HCT116 (cell line): ENCODE measurements at regions not wholly inside any gene's neighbourhood (a gene's known extent, or its start where the extent isn't known, plus 50 kb on each side); places are given as distances from the start of the nearest gene placed in this dataset.

Source experiments
- ATAC-seq: fragments of 200-7000 bp; cut with Tn5 transposase; 2 replicates; pipeline ENCODE4 v1.9.1; 2020; ENCODE audit warnings: mild to moderate bottlenecking, moderate library complexity
- BruUV-seq: library from RNA; stranded (reverse); fragments of 400-500 nt; replicated peaks from 2 replicates; lab custom pipeline; 2021; lab: Mats Ljungman, UMichigan
- CTCF ChIA-PET: fragments of 300-600 bp; sonication (Branson Sonifier 250); formaldehyde crosslinking; loops from one replicate; lab custom pipeline; 2021; ENCODE audit warnings: antibody characterized with exemption; lab: Charles Lee
- POLR2A ChIA-PET: fragments of 300-600, 350-600 bp; sonication (Branson Sonifier 250); formaldehyde crosslinking; loops from one replicate; lab custom pipeline; 2021; ENCODE audit warnings: antibody characterized with exemption; lab: Charles Lee
- RAD21 ChIA-PET, 2 experiments: fragments of 300-600 bp; sonication (Branson Sonifier 250); formaldehyde crosslinking; loops; one replicate each; lab custom pipeline; 2023; ENCODE audit warnings: low total read pairs in 2 of 2; ENCODE audit not compliant: uncharacterized antibody in 2 of 2, unreplicated experiment in 2 of 2, low non-redundant PET in 1 of 2; lab: Charles Lee
- DNase-seq: peaks from one replicate; pipeline ENCODE4 v3.0.0-alpha.2; 2010; ENCODE audit warnings: low read depth, low spot score
- H2AFZ ChIP-seq: fragments of 200-600 bp; shearing (Covaris generic), sonication (generic); 2 replicates; pipeline ENCODE4 v1.6.1; 2017; ENCODE audit warnings: low read depth, mixed run types, mixed read lengths, antibody characterized with exemption, low read length; ENCODE audit not compliant: poor library complexity, severe bottlenecking
- H3K27ac ChIP-seq: 2 replicates; pipeline ENCODE4 v1.5.1; 2012; ENCODE audit warnings: low read depth, low read length
- H3K27me3 ChIP-seq: fragments of 200-600 bp; sonication (generic); 2 replicates; pipeline ENCODE4 v1.6.1; 2016; ENCODE audit warnings: mixed run types, low read length, mixed read lengths; ENCODE audit not compliant: insufficient read depth
- H3K36me3 ChIP-seq, 2 experiments: fragments of 200-500 bp in 1 of 2; fragments of 200-600 bp in 1 of 2; sonication (Bioruptor generic) in 1 of 2; sonication (generic) in 1 of 2; 2 replicates each; pipeline versions ENCODE4 v1.5.1 to v1.6.1; 2014 to 2016; ENCODE audit warnings: low read length in 2 of 2, inconsistent platforms in 1 of 2, mixed read lengths in 1 of 2, mixed run types in 1 of 2; ENCODE audit not compliant: insufficient read depth in 2 of 2, control insufficient read depth in 1 of 2
- H3K4me1 ChIP-seq, 2 experiments: fragments of 200-600 bp in 1 of 2; sonication (generic) in 1 of 2; 2 replicates each; pipeline versions ENCODE4 v1.5.1 to v1.6.1; 2012 to 2017; ENCODE audit warnings: low read length in 2 of 2, inconsistent platforms in 1 of 2, mild to moderate bottlenecking in 1 of 2, mixed read lengths in 1 of 2, mixed run types in 1 of 2, moderate library complexity in 1 of 2; ENCODE audit not compliant: insufficient read depth in 2 of 2, control insufficient read depth in 1 of 2
- H3K4me2 ChIP-seq: fragments of 200-600 bp; sonication (generic); 2 replicates; pipeline ENCODE4 v1.6.1; 2017; ENCODE audit warnings: mixed run types, low read length, mixed read lengths
- H3K4me3 ChIP-seq, 2 experiments: fragments of 200-600 bp in 1 of 2; sonication (generic) in 1 of 2; replicated peaks in 1 of 2; 2 replicates each; pipeline ENCODE4 v1.5.1; 2011 to 2016; ENCODE audit warnings: low read length in 2 of 2, control low read depth in 1 of 2, low read depth in 1 of 2, mild to moderate bottlenecking in 1 of 2, mixed read lengths in 1 of 2, mixed run types in 1 of 2
- H3K79me2 ChIP-seq: fragments of 200-600 bp; sonication (generic); 2 replicates; pipeline ENCODE4 v1.6.1; 2017; ENCODE audit warnings: mild to moderate bottlenecking, mixed run types, low read length, moderate library complexity, mixed read lengths; ENCODE audit not compliant: insufficient read depth
- H3K9ac ChIP-seq: fragments of 200-600 bp; sonication (generic); 2 replicates; pipeline ENCODE4 v1.6.1; 2016; ENCODE audit warnings: low read length, mixed read lengths
- H3K9me2 ChIP-seq: fragments of 200-600 bp; sonication (generic), shearing (Covaris generic); 2 replicates; pipeline ENCODE4 v1.6.1; 2017; ENCODE audit warnings: mixed run types, mild to moderate bottlenecking, moderate library complexity; ENCODE audit not compliant: insufficient read depth
- H3K9me3 ChIP-seq, 2 experiments: fragments of 200-500 bp in 1 of 2; fragments of 200-600 bp in 1 of 2; sonication (Bioruptor generic) in 1 of 2; sonication (generic) in 1 of 2; 2 replicates each; pipeline ENCODE4 v1.6.1; 2014 to 2017; ENCODE audit warnings: low read length in 2 of 2, mixed read lengths in 2 of 2, inconsistent platforms in 1 of 2, low read depth in 1 of 2, mild to moderate bottlenecking in 1 of 2, mixed run types in 1 of 2, moderate library complexity in 1 of 2; ENCODE audit not compliant: control insufficient read depth in 1 of 2, insufficient read depth in 1 of 2
- H4K20me1 ChIP-seq: fragments of 200-600 bp; sonication (generic), shearing (Covaris generic); 2 replicates; pipeline ENCODE4 v1.6.1; 2017; ENCODE audit warnings: mixed run types, mild to moderate bottlenecking, moderate library complexity; ENCODE audit not compliant: insufficient read depth
- ATF3 ChIP-seq: IDR thresholded peaks from 2 replicates; pipeline ENCODE4 v1.6.1; 2012
- CBX3 ChIP-seq: IDR thresholded peaks from 2 replicates; pipeline ENCODE4 v1.6.1; 2012; ENCODE audit warnings: low read depth
- CEBPB ChIP-seq: IDR thresholded peaks from 2 replicates; pipeline ENCODE4 v1.6.1; 2012; ENCODE audit warnings: low read depth
- EGR1 ChIP-seq: IDR thresholded peaks from 2 replicates; pipeline ENCODE4 v1.6.1; 2012; ENCODE audit warnings: low read depth
- ELF1 ChIP-seq: IDR thresholded peaks from 2 replicates; pipeline ENCODE4 v1.6.1; 2012; ENCODE audit warnings: low read depth, borderline replicate concordance
- EZH2 ChIP-seq: fragments of 200-600 bp; sonication (generic); IDR thresholded peaks from 2 replicates; pipeline ENCODE4 v1.6.1; 2017; ENCODE audit warnings: antibody characterized with exemption, mixed run types
- EZH2phosphoT487 ChIP-seq: fragments of 200-600 bp; IDR thresholded peaks from 2 replicates; pipeline ENCODE4 v1.6.1; 2018; ENCODE audit warnings: antibody characterized with exemption, borderline replicate concordance
- FOSL1 ChIP-seq: IDR thresholded peaks from 2 replicates; pipeline ENCODE4 v1.6.1; 2012; ENCODE audit warnings: low read depth
- JUND ChIP-seq: IDR thresholded peaks from 2 replicates; pipeline ENCODE4 v1.6.1; 2012
- MAX ChIP-seq: IDR thresholded peaks from 2 replicates; pipeline ENCODE4 v1.6.1; 2012
- POLR2A ChIP-seq: IDR thresholded peaks from 2 replicates; pipeline ENCODE4 v1.7.0; 2011; ENCODE audit warnings: borderline replicate concordance; ENCODE audit not compliant: insufficient read depth, insufficient read length; ENCODE audit errors: extremely low read depth
- POLR2AphosphoS5 ChIP-seq: IDR thresholded peaks from 2 replicates; pipeline ENCODE4 v1.6.1; 2011; ENCODE audit warnings: mild to moderate bottlenecking, low read depth, low read length, moderate library complexity
- RAD21 ChIP-seq: IDR thresholded peaks from 2 replicates; pipeline ENCODE4 v1.6.1; 2012; ENCODE audit warnings: low read depth, mild to moderate bottlenecking
- SP1 ChIP-seq: IDR thresholded peaks from 2 replicates; pipeline ENCODE4 v1.6.1; 2012; ENCODE audit warnings: low read depth
- TCF7L2 ChIP-seq: IDR thresholded peaks from 2 replicates; pipeline ENCODE4 v1.7.0; 2011; ENCODE audit warnings: borderline replicate concordance, inconsistent platforms; ENCODE audit not compliant: insufficient read depth, insufficient read length; ENCODE audit errors: extremely low read depth
- YY1 ChIP-seq: IDR thresholded peaks from 2 replicates; pipeline ENCODE4 v1.6.1; 2011; ENCODE audit warnings: low read length, low read depth, moderate library complexity, mild to moderate bottlenecking; ENCODE audit not compliant: insufficient replicate concordance; ENCODE audit errors: extremely low read depth
- ZNF274 ChIP-seq: fragments of 200-500 bp; sonication (Bioruptor generic); IDR thresholded peaks from 2 replicates; pipeline ENCODE4 v1.6.1; 2014; ENCODE audit warnings: mild to moderate bottlenecking, low read depth, low read length, inconsistent platforms
- intact Hi-C: fragments of 100-400 bp; cut with micrococcal nuclease; formaldehyde crosslinking; loops from 2 replicates; pipeline ENCODE4 v1.10.0; 2022
- TF ChIP-seq, protein P1 (sequence below): IDR thresholded peaks from 2 replicates; pipeline ENCODE4 v1.6.1; 2011; ENCODE audit warnings: mild to moderate bottlenecking, low read length, moderate library complexity; ENCODE audit not compliant: insufficient replicate concordance; ENCODE audit errors: extremely low read depth
- TF ChIP-seq, protein P2 (sequence below): IDR thresholded peaks from 2 replicates; pipeline ENCODE4 v1.6.1; 2012; ENCODE audit warnings: low read depth
- TF ChIP-seq, protein P3 (sequence below), 3 experiments: fragments of 200-600 bp in 1 of 3; sonication (generic) in 1 of 3; IDR thresholded peaks in 2 of 3; conservative IDR thresholded peaks in 1 of 3; 2 replicates each; pipeline ENCODE4 v1.5.1; 2012 to 2017; ENCODE audit warnings: low read depth in 2 of 3, low read length in 2 of 3, antibody characterized with exemption in 1 of 3, borderline replicate concordance in 1 of 3, control low read depth in 1 of 3, mild to moderate bottlenecking in 1 of 3, mixed read lengths in 1 of 3, mixed run types in 1 of 3, moderate library complexity in 1 of 3; ENCODE audit not compliant: insufficient read depth in 1 of 3

GRCh38 chr4:59307609-59308008 is 1892.5 kb upstream of the ADGRL3 start:
- Histone ChIP-seq H3K9me3 (peaks cover 3 to 22% of the 10 kb centered on the region in 2 experiments; a peak in 2 of 4 replicates), H3K36me3 (no peaks in the 10 kb centered on the region), H3K27me3 (no peaks in the 10 kb centered on the region), H4K20me1 (no peaks in the 10 kb centered on the region), H3K4me3 (no peak overlapping the region), H3K9ac (no peak overlapping the region), H2AFZ (no peak overlapping the region), H3K9me2 (no peaks in the 10 kb centered on the region)
- RAD21 ChIA-PET, result no interaction called here
- intact Hi-C loops, result no loop called here
- POLR2A ChIA-PET, result no interaction called here
- CTCF ChIA-PET, result no interaction called here
- DNase-seq, result no peak
- no peak for TF ChIP-seq EZH2phosphoT487
- no peak for TF ChIP-seq EZH2
- no peak for TF ChIP-seq FOSL1
- TF ChIP-seq ZNF274, result no peak
- TF ChIP-seq, protein P1, sequence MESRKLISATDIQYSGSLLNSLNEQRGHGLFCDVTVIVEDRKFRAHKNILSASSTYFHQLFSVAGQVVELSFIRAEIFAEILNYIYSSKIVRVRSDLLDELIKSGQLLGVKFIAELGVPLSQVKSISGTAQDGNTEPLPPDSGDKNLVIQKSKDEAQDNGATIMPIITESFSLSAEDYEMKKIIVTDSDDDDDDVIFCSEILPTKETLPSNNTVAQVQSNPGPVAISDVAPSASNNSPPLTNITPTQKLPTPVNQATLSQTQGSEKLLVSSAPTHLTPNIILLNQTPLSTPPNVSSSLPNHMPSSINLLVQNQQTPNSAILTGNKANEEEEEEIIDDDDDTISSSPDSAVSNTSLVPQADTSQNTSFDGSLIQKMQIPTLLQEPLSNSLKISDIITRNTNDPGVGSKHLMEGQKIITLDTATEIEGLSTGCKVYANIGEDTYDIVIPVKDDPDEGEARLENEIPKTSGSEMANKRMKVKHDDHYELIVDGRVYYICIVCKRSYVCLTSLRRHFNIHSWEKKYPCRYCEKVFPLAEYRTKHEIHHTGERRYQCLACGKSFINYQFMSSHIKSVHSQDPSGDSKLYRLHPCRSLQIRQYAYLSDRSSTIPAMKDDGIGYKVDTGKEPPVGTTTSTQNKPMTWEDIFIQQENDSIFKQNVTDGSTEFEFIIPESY, result no peak
- TF ChIP-seq, protein P2, sequence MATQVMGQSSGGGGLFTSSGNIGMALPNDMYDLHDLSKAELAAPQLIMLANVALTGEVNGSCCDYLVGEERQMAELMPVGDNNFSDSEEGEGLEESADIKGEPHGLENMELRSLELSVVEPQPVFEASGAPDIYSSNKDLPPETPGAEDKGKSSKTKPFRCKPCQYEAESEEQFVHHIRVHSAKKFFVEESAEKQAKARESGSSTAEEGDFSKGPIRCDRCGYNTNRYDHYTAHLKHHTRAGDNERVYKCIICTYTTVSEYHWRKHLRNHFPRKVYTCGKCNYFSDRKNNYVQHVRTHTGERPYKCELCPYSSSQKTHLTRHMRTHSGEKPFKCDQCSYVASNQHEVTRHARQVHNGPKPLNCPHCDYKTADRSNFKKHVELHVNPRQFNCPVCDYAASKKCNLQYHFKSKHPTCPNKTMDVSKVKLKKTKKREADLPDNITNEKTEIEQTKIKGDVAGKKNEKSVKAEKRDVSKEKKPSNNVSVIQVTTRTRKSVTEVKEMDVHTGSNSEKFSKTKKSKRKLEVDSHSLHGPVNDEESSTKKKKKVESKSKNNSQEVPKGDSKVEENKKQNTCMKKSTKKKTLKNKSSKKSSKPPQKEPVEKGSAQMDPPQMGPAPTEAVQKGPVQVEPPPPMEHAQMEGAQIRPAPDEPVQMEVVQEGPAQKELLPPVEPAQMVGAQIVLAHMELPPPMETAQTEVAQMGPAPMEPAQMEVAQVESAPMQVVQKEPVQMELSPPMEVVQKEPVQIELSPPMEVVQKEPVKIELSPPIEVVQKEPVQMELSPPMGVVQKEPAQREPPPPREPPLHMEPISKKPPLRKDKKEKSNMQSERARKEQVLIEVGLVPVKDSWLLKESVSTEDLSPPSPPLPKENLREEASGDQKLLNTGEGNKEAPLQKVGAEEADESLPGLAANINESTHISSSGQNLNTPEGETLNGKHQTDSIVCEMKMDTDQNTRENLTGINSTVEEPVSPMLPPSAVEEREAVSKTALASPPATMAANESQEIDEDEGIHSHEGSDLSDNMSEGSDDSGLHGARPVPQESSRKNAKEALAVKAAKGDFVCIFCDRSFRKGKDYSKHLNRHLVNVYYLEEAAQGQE, result no peak
- TF ChIP-seq EGR1, result no peak
- TF ChIP-seq CBX3, result no peak
- TF ChIP-seq YY1, result no peak
- no peak for TF ChIP-seq TCF7L2
- no peak for TF ChIP-seq ELF1
- TF ChIP-seq MAX, result no peak
- no peak for TF ChIP-seq CEBPB
- TF ChIP-seq JUND, result no peak
- TF ChIP-seq SP1, result no peak
- no peak for TF ChIP-seq RAD21
- TF ChIP-seq, protein P3, sequence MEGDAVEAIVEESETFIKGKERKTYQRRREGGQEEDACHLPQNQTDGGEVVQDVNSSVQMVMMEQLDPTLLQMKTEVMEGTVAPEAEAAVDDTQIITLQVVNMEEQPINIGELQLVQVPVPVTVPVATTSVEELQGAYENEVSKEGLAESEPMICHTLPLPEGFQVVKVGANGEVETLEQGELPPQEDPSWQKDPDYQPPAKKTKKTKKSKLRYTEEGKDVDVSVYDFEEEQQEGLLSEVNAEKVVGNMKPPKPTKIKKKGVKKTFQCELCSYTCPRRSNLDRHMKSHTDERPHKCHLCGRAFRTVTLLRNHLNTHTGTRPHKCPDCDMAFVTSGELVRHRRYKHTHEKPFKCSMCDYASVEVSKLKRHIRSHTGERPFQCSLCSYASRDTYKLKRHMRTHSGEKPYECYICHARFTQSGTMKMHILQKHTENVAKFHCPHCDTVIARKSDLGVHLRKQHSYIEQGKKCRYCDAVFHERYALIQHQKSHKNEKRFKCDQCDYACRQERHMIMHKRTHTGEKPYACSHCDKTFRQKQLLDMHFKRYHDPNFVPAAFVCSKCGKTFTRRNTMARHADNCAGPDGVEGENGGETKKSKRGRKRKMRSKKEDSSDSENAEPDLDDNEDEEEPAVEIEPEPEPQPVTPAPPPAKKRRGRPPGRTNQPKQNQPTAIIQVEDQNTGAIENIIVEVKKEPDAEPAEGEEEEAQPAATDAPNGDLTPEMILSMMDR (IDR thresholded peaks at IDR 0.05 in 2 of 3, conservative IDR thresholded peaks at IDR 0.05 in 1 of 3; ENCODE audit: borderline replicate concordance in 1 of 3, insufficient read depth in 1 of 3, low read depth in 2 of 3, low read length in 2 of 3), result no peak
- TF ChIP-seq POLR2AphosphoS5, result no peak
- no peak for TF ChIP-seq POLR2A
- TF ChIP-seq ATF3, result no peak
- TF ChIP-seq, all 23 proteins: peak for 0
- no peaks in the 10 kb centered on the region for H3K79me2 ChIP-seq
- BruUV-seq, result no TSS peak
- no peak overlapping the region for H3K4me2 ChIP-seq
- no peak overlapping the region for H3K27ac ChIP-seq
- ATAC-seq, result no peak
- no peaks in the 10 kb centered on the region for H3K4me1 ChIP-seq
